ENCODE measurements at regions not wholly inside any gene's neighbourhood (a gene's known extent, or its start where the extent isn't known, plus 50 kb on each side); places are given as distances from the start of the nearest gene placed in this dataset.

DNA sequence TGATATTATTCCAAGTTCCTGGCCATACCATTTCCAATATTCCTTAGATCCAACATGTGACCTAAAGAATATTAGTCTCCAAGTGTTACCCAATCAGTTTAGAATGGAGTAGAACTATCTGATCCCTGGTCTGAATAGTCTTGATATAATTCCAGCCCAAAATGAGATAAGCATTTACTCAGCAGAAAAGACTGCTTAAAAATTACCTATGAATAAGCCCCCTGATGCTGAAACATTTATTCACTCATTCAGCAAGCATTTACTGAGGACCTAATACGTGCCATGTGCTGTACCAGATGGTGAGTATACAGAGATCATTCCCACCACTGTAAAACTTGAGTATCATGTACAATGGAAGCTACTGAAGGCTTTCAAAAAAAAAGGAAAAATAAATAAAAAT lies 157.0 kb downstream of the FAM114A2 start:
- no peaks in the 10 kb centered on the region for H3K9me3 Mint-ChIP-seq

GRCh38 chr5:153880106-153880505 lies 158.6 kb downstream of the FAM114A2 start:
- no peaks in the 10 kb centered on the region for H3K9me3 Mint-ChIP-seq
- H3K27ac Mint-ChIP-seq, result no peak overlapping the region
- no peak for TF ChIP-seq CTCF (conservative IDR thresholded peaks at IDR 0.05)
- H3K4me1 Mint-ChIP-seq (ENCODE audit: unreplicated experiment), result no peaks in the 10 kb centered on the region
- peaks cover 7% of the 10 kb centered on the region for H3K27me3 Mint-ChIP-seq
- no peak overlapping the region for H3K4me3 Mint-ChIP-seq
- no peak for DNase-seq (ENCODE audit: extremely low spot score, unreplicated experiment)
- H3K36me3 Mint-ChIP-seq, result no peaks in the 10 kb centered on the region

More for the DNA sequence above, 157.0 kb downstream of the FAM114A2 start:
- no peak overlapping the region for H3K4me3 Mint-ChIP-seq
- H3K36me3 Mint-ChIP-seq, result no peaks in the 10 kb centered on the region
- H3K27ac Mint-ChIP-seq, result no peak overlapping the region
- TF ChIP-seq CTCF (conservative IDR thresholded peaks at IDR 0.05), result no peak
- peaks cover 7% of the 10 kb centered on the region for H3K27me3 Mint-ChIP-seq
- no peak for DNase-seq (ENCODE audit: extremely low spot score, unreplicated experiment)
- no peaks in the 10 kb centered on the region for H3K4me1 Mint-ChIP-seq (ENCODE audit: unreplicated experiment)

DNA sequence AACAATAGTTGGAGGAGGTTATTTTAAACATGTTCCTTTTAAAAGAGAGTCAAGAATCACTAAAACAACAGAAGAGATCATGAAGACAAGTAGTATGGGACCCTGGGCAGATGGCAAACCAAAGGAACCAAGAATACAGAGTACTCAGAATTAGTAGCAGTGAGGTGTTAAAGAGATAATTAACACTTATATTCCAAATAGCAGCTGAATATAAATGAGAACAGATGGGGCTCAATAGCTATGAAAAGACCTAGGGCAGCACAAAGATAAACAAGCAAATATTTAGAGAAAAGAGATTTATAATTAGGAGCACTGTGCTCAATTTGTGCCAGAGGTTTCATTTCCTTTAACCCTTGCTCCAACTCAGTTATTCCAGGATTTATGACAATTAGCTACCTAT lies 159.1 kb downstream of the FAM114A2 start:
- Mint-ChIP-seq H3K27ac (no peak overlapping the region), H3K4me1 (ENCODE audit: unreplicated experiment) (no peaks in the 10 kb centered on the region), H3K27me3 (peaks cover 7% of the 10 kb centered on the region)

GRCh38 chr5:153866176-153866575 lies 172.5 kb downstream of the FAM114A2 start:
- H3K36me3 Mint-ChIP-seq, result no peaks in the 10 kb centered on the region
- H3K27me3 Mint-ChIP-seq, result peaks cover 15% of the 10 kb centered on the region
- peaks cover 11% of the 10 kb centered on the region for H3K9me3 Mint-ChIP-seq
- peaks cover 8% of the 10 kb centered on the region for H3K4me1 Mint-ChIP-seq (ENCODE audit: unreplicated experiment)
- no peak overlapping the region for H3K27ac Mint-ChIP-seq
- no peak for DNase-seq (ENCODE audit: extremely low spot score, unreplicated experiment)
- no peak for TF ChIP-seq CTCF (conservative IDR thresholded peaks at IDR 0.05)
- no peak overlapping the region for H3K4me3 Mint-ChIP-seq

More for the DNA sequence above, 159.1 kb downstream of the FAM114A2 start:
- H3K36me3 Mint-ChIP-seq, result no peaks in the 10 kb centered on the region
- TF ChIP-seq CTCF (conservative IDR thresholded peaks at IDR 0.05), result no peak
- DNase-seq (ENCODE audit: extremely low spot score, unreplicated experiment), result no peak
- H3K9me3 Mint-ChIP-seq, result no peaks in the 10 kb centered on the region
- no peak overlapping the region for H3K4me3 Mint-ChIP-seq

- Mint-ChIP-seq H3K27ac (no peak overlapping the region), H3K27me3 (peaks cover 17% of the 10 kb centered on the region), H3K36me3 (no peaks in the 10 kb centered on the region), H3K4me1 (ENCODE audit: unreplicated experiment) (peaks cover 10% of the 10 kb centered on the region), H3K9me3 (peaks cover 11% of the 10 kb centered on the region), H3K4me3 (no peak overlapping the region)
- TF ChIP-seq CTCF (conservative IDR thresholded peaks at IDR 0.05), result no peak
- no peak for DNase-seq (ENCODE audit: extremely low spot score, unreplicated experiment)
These were observed 173.7 kb downstream of the FAM114A2 start for GRCh38 chr5:153865016-153865415.

- no peak for TF ChIP-seq CTCF (conservative IDR thresholded peaks at IDR 0.05)
- Mint-ChIP-seq H3K36me3 (no peaks in the 10 kb centered on the region), H3K4me1 (ENCODE audit: unreplicated experiment) (peaks cover 11% of the 10 kb centered on the region), H3K27ac (no peak overlapping the region), H3K9me3 (peaks cover 11% of the 10 kb centered on the region), H3K4me3 (no peak overlapping the region), H3K27me3 (peaks cover 18% of the 10 kb centered on the region)
- DNase-seq (ENCODE audit: extremely low spot score, unreplicated experiment), result no peak
These were observed 174.8 kb downstream of the FAM114A2 start for GRCh38 chr5:153863951-153864350.
